Smooth muscle cell (in vitro differentiated cells): ENCODE measurements at regions not wholly inside any gene's neighbourhood (a gene's known extent, or its start where the extent isn't known, plus 50 kb on each side); places are given as distances from the start of the nearest gene placed in this dataset.

ENCODE experiments used
- DNase-seq: peaks from one replicate; lab custom pipeline; 2025; ENCODE audit not compliant: unreplicated experiment; lab: John Stamatoyannopoulos, UW
- H2AFZ ChIP-seq: fragments of 200-600 bp; sonication (generic); 2 replicates; pipeline ENCODE4 v1.6.0; 2016; ENCODE audit warnings: antibody characterized with exemption, low read depth, mild to moderate bottlenecking
- H3F3A ChIP-seq: fragments of 200-600 bp; sonication (generic); 2 replicates; pipeline ENCODE4 v1.6.0; 2017; ENCODE audit warnings: antibody characterized with exemption, low read depth
- H3K27ac ChIP-seq: fragments of 200-600 bp; sonication (generic); 2 replicates; pipeline ENCODE4 v1.5.1; 2016; ENCODE audit warnings: low read depth, mild to moderate bottlenecking
- H3K27me3 ChIP-seq: fragments of 200-600 bp; sonication (generic); 2 replicates; pipeline ENCODE4 v1.6.1; 2016; ENCODE audit warnings: low read depth, mild to moderate bottlenecking
- H3K36me3 ChIP-seq: fragments of 200-600 bp; sonication (generic); 2 replicates; pipeline ENCODE4 v1.5.1; 2016; ENCODE audit warnings: low read depth
- H3K4me1 ChIP-seq: fragments of 200-600 bp; sonication (generic); 2 replicates; pipeline ENCODE4 v1.5.1; 2016; ENCODE audit warnings: low read depth
- H3K4me2 ChIP-seq: fragments of 200-600 bp; sonication (generic); 2 replicates; pipeline ENCODE4 v1.6.0; 2016; ENCODE audit warnings: mild to moderate bottlenecking
- H3K4me3 ChIP-seq: fragments of 200-600 bp; sonication (generic); 2 replicates; pipeline ENCODE4 v1.5.1; 2016; ENCODE audit warnings: mild to moderate bottlenecking
- H3K79me2 ChIP-seq: fragments of 200-600 bp; sonication (generic); 2 replicates; pipeline ENCODE4 v1.6.0; 2016; ENCODE audit warnings: low read depth, mild to moderate bottlenecking
- H3K9ac ChIP-seq: fragments of 200-600 bp; sonication (generic); 2 replicates; pipeline ENCODE4 v1.6.0; 2016; ENCODE audit warnings: low read depth
- H3K9me3 ChIP-seq: fragments of 200-600 bp; sonication (generic); replicated peaks from 2 replicates; pipeline ENCODE4 v1.5.1; 2016; ENCODE audit warnings: low read depth
- H4K20me1 ChIP-seq: fragments of 200-600 bp; sonication (generic); 2 replicates; pipeline ENCODE4 v1.6.0; 2016; ENCODE audit warnings: low read depth
- WGBS: methylation state at CpG from one replicate; pipeline ENCODE4 v1.1.7; 2016; ENCODE audit warnings: low lambda C conversion rate; 5-methylcytosine and 5-hydroxymethylcytosine counted together
- TF ChIP-seq, protein P1 (sequence below): fragments of 200-600 bp; sonication (generic); IDR thresholded peaks from 2 replicates; pipeline ENCODE4 v1.5.1; 2017; ENCODE audit warnings: borderline replicate concordance, mild to moderate bottlenecking, antibody characterized with exemption; ENCODE audit not compliant: insufficient read depth, poor library complexity, severe bottlenecking

- H3K27me3 ChIP-seq: no peaks in the 10 kb centered on the region
- no peak overlapping the region for H2AFZ ChIP-seq
- H3K79me2 ChIP-seq: no peaks in the 10 kb centered on the region
- no peak overlapping the region for H3K27ac ChIP-seq
- H3K9me3 ChIP-seq: no peaks in the 10 kb centered on the region
- 85% methylated on average over 2 of the region's 2 CpGs for WGBS
- H3F3A ChIP-seq: no peaks in the 10 kb centered on the region
- no peak for DNase-seq
- TF ChIP-seq, protein P1, sequence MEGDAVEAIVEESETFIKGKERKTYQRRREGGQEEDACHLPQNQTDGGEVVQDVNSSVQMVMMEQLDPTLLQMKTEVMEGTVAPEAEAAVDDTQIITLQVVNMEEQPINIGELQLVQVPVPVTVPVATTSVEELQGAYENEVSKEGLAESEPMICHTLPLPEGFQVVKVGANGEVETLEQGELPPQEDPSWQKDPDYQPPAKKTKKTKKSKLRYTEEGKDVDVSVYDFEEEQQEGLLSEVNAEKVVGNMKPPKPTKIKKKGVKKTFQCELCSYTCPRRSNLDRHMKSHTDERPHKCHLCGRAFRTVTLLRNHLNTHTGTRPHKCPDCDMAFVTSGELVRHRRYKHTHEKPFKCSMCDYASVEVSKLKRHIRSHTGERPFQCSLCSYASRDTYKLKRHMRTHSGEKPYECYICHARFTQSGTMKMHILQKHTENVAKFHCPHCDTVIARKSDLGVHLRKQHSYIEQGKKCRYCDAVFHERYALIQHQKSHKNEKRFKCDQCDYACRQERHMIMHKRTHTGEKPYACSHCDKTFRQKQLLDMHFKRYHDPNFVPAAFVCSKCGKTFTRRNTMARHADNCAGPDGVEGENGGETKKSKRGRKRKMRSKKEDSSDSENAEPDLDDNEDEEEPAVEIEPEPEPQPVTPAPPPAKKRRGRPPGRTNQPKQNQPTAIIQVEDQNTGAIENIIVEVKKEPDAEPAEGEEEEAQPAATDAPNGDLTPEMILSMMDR: no peak
- H3K36me3 ChIP-seq: no peaks in the 10 kb centered on the region
- H3K9ac ChIP-seq: no peak overlapping the region
- H3K4me1 ChIP-seq: no peaks in the 10 kb centered on the region
- no peak overlapping the region for H3K4me3 ChIP-seq
- no peaks in the 10 kb centered on the region for H4K20me1 ChIP-seq
- H3K4me2 ChIP-seq: no peak overlapping the region
Measured at GRCh38 chr5:159734366-159734765, 181.9 kb upstream of the ADRA1B start.

DNA sequence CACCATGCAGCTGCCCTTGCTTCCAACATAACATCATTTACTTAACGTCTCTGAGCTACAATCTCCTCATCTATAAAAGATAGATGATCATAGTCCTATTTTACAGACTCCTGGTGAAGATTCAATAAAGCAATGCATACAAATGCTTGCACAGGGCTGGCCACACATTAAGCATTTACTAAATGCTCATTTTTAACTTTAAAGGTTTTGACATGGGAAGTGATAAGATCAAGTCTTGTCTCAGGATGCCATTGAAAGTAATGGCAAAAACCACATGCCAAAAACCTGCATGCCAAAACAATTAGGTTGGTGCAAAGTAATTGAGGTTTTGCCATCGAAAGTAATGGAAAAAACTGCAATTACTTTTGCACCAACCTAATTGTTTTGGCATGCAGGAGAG lies 181.2 kb upstream of the ADRA1B start:
- no peaks in the 10 kb centered on the region for H3F3A ChIP-seq
- H3K9ac ChIP-seq: no peak overlapping the region
- no peaks in the 10 kb centered on the region for H3K27me3 ChIP-seq
- no peaks in the 10 kb centered on the region for H3K4me1 ChIP-seq
- no peaks in the 10 kb centered on the region for H3K79me2 ChIP-seq
- no peak overlapping the region for H3K27ac ChIP-seq
- no peak overlapping the region for H3K4me3 ChIP-seq
- H3K4me2 ChIP-seq: no peak overlapping the region
- no peaks in the 10 kb centered on the region for H3K9me3 ChIP-seq
- no peak overlapping the region for H2AFZ ChIP-seq
- H3K36me3 ChIP-seq: no peaks in the 10 kb centered on the region
- no peak for DNase-seq
- TF ChIP-seq, protein P1: no peak
- H4K20me1 ChIP-seq: no peaks in the 10 kb centered on the region
- 62% methylated on average over 2 of the region's 2 CpGs for WGBS

DNA sequence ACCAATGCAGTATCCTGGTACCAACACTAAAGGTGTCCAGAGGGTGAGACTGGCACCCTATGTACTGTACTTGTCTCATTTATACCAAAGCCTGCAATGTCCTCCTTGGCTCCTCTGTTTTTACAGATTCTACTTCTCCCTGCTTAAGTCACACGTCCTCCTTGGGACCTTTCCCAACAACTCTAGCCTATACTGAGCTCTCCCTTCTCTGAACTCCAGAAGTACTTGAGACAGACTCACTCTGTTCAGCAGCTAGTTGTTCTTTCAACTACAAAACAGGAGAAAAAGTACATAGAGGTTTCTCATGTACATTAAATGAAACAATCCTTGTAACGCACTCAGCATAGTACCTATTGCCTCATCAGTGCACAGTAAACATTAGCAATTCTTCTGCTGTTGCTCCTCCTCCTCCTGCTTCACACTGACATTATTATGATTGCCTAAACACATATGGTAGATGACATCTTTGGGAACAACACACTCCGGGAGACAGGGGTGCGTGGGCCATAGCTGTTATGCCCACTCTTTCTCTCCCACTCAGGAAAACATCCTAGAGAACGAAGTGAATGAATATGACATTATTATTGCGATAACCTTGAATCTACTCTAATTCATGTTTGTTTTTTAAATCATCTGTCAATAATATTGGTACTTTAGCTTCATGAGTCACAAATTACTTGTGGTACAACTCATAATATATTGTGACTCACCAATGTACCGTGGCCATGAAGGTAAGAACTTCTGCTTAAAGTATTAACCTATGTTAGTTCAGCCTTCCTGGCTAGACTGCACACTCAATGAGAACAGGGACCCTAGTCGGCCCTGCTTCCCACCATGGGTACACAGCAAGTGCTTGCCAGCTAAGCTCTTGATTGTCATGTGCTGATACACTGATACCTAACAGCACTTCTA lies 180.3 kb upstream of the ADRA1B start:
- Histone ChIP-seq H3K4me1 (no peaks in the 10 kb centered on the region), H3K9ac (no peak overlapping the region), H3K79me2 (no peaks in the 10 kb centered on the region), H3F3A (no peaks in the 10 kb centered on the region), H3K27me3 (no peaks in the 10 kb centered on the region), H3K27ac (no peak overlapping the region), H3K4me3 (no peak overlapping the region), H2AFZ (no peak overlapping the region), H3K9me3 (no peaks in the 10 kb centered on the region), H4K20me1 (no peaks in the 10 kb centered on the region), H3K4me2 (no peak overlapping the region), H3K36me3 (no peaks in the 10 kb centered on the region)
- DNase-seq: no peak
- 82% methylated on average over 8 of the region's 8 CpGs for WGBS
- TF ChIP-seq, protein P1: no peak

- Histone ChIP-seq H4K20me1 (no peaks in the 10 kb centered on the region), H3K4me3 (no peak overlapping the region), H3K36me3 (no peaks in the 10 kb centered on the region), H3K9ac (no peak overlapping the region), H3F3A (no peaks in the 10 kb centered on the region), H3K27ac (no peak overlapping the region), H3K9me3 (no peaks in the 10 kb centered on the region), H3K27me3 (no peaks in the 10 kb centered on the region), H3K4me1 (no peaks in the 10 kb centered on the region), H3K4me2 (no peak overlapping the region), H2AFZ (no peak overlapping the region), H3K79me2 (no peaks in the 10 kb centered on the region)
- 49% methylated on average over 2 of the region's 2 CpGs for WGBS
- DNase-seq: no peak
- TF ChIP-seq, protein P1: no peak
Measured at GRCh38 chr5:159736844-159737243, 179.4 kb upstream of the ADRA1B start.
